ENCODE measurements at regions not wholly inside any gene's neighbourhood (a gene's known extent, or its start where the extent isn't known, plus 50 kb on each side); places are given as distances from the start of the nearest gene placed in this dataset.
"Not testable (repeated sequence)": the region's sequence is repeated elsewhere in the genome, so short reads cannot be mapped to it uniquely, and the experiment has no call there.

GRCh38 chr9:93809204-93809940 is 145.8 kb downstream of the BARX1 start:
- DNase-seq = no peak

- DNase-seq = no peak
Observed at GRCh38 chr9:93808115-93809029, 146.8 kb downstream of the BARX1 start.

- DNase-seq = no peak
Observed at GRCh38 chr9:93807166-93808074, 147.7 kb downstream of the BARX1 start.

- DNase-seq = no peak
Observed at GRCh38 chr9:93801581-93802284, 153.4 kb downstream of the BARX1 start.

- DNase-seq = no peak
Observed at GRCh38 chr9:93801120-93801519, 154.0 kb downstream of the BARX1 start.

GRCh38 chr9:93792358-93792757 is 162.8 kb downstream of the BARX1 start:
- no peak for DNase-seq

- no peak for DNase-seq
Observed at GRCh38 chr9:93786204-93786603, 169.0 kb downstream of the BARX1 start.

GRCh38 chr9:93776873-93777272 is 178.3 kb downstream of the BARX1 start:
- no peak for DNase-seq

GRCh38 chr9:93776256-93776655 is 178.9 kb downstream of the BARX1 start:
- DNase-seq = no peak

GRCh38 chr9:93774331-93775102 is 180.6 kb downstream of the BARX1 start:
- no peak for DNase-seq

GRCh38 chr9:93771276-93771675 is 183.9 kb downstream of the BARX1 start:
- no peak for DNase-seq

GRCh38 chr9:93761822-93762221 is 185.4 kb downstream of the PHF2 start:
- DNase-seq = no peak

- no peak for DNase-seq
Observed at GRCh38 chr9:93750045-93750444, 173.7 kb downstream of the PHF2 start.

- not testable (repeated sequence) for DNase-seq
Observed at GRCh38 chr9:93748827-93749226, 172.4 kb downstream of the PHF2 start.

GRCh38 chr9:93731963-93732362 is 155.6 kb downstream of the PHF2 start:
- no peak for DNase-seq

- DNase-seq = no peak
Observed at GRCh38 chr9:93730648-93731047, 154.3 kb downstream of the PHF2 start.

GRCh38 chr9:93730217-93730616 is 153.8 kb downstream of the PHF2 start:
- DNase-seq = no peak

Data from inflammatory macrophage treated with lipopolysaccharide for 1 hour (primary cell).